Left lobe of liver (tissue), 2 donors: ENCODE measurements at regions not wholly inside any gene's neighbourhood (a gene's known extent, or its start where the extent isn't known, plus 50 kb on each side); places are given as distances from the start of the nearest gene placed in this dataset.

ENCODE experiments used
- ATAC-seq: fragments of 200-7000 bp; cut with Tn5 transposase; one replicate; pipeline ENCODE4 v1.9.1; 2020; ENCODE audit warnings: mild to moderate bottlenecking, moderate library complexity
- DNase-seq: peaks from one replicate; pipeline ENCODE4 v3.0.0-alpha.2; 2020; ENCODE audit warnings: low spot score
- donor health status: DM: no; HTN: no; CAD: no; lungs with moderate emphysema.
- donor health status: DM: no; HTN: yes; CAD: no.

- ATAC-seq (no peak), DNase-seq (no peak)
Observed at GRCh38 chr2:555164-555922, 121.9 kb downstream of the TMEM18 start.

- DNase-seq (no peak), ATAC-seq (no peak)
Observed at GRCh38 chr2:554444-554843, 122.8 kb downstream of the TMEM18 start.

- ATAC-seq (no peak), DNase-seq (no peak)
Observed at GRCh38 chr2:552906-553305, 124.3 kb downstream of the TMEM18 start.

- ATAC-seq (no peak), DNase-seq (no peak)
Observed at GRCh38 chr2:551621-552020, 125.6 kb downstream of the TMEM18 start.

- DNase-seq (no peak), ATAC-seq (no peak)
Observed at GRCh38 chr2:550860-551567, 126.2 kb downstream of the TMEM18 start.

- ATAC-seq: no peak
- no peak for DNase-seq
Observed at GRCh38 chr2:545711-546650, 131.2 kb downstream of the TMEM18 start.

GRCh38 chr2:545228-545627, 132.0 kb downstream of the TMEM18 start:
- ATAC-seq: no peak
- DNase-seq: no peak

GRCh38 chr2:538646-539045, 138.6 kb downstream of the TMEM18 start:
- no peak for DNase-seq
- ATAC-seq: no peak

GRCh38 chr2:535222-535621, 142.0 kb downstream of the TMEM18 start:
- DNase-seq (no peak), ATAC-seq (no peak)

GRCh38 chr2:529852-530251, 147.4 kb downstream of the TMEM18 start:
- no peak for DNase-seq
- ATAC-seq: no peak

- DNase-seq (no peak), ATAC-seq (no peak)
Observed at GRCh38 chr2:529424-529823, 147.8 kb downstream of the TMEM18 start.

- no peak for DNase-seq
- ATAC-seq: no peak
Observed at GRCh38 chr2:527581-527980, 149.6 kb downstream of the TMEM18 start.

- DNase-seq (no peak), ATAC-seq (no peak)
Observed at GRCh38 chr2:526918-527317, 150.3 kb downstream of the TMEM18 start.

GRCh38 chr2:525611-526010, 151.6 kb downstream of the TMEM18 start:
- no peak for DNase-seq

GRCh38 chr2:525021-525420, 152.2 kb downstream of the TMEM18 start:
- no peak for DNase-seq
- ATAC-seq: no peak

More at GRCh38 chr2:525611-526010, 151.6 kb downstream of the TMEM18 start:
- no peak for ATAC-seq

GRCh38 chr2:524442-524841, 152.8 kb downstream of the TMEM18 start:
- no peak for ATAC-seq
- no peak for DNase-seq

- DNase-seq (no peak), ATAC-seq (no peak)
Observed at GRCh38 chr2:523698-524270, 153.4 kb downstream of the TMEM18 start.

- no peak for ATAC-seq
Observed at GRCh38 chr2:522776-523175, 154.4 kb downstream of the TMEM18 start.

GRCh38 chr2:521853-522530, 155.2 kb downstream of the TMEM18 start:
- DNase-seq (no peak), ATAC-seq (no peak)

More at GRCh38 chr2:522776-523175, 154.4 kb downstream of the TMEM18 start:
- no peak for DNase-seq

- ATAC-seq (no peak), DNase-seq (no peak)
Observed at GRCh38 chr2:520663-521340, 156.4 kb downstream of the TMEM18 start.
